ENCODE measurements at regions not wholly inside any gene's neighbourhood (a gene's known extent, or its start where the extent isn't known, plus 50 kb on each side); places are given as distances from the start of the nearest gene placed in this dataset.

- POLR2A ChIA-PET: no interaction called here
Measured at GRCh38 chr15:69636169-69636915, 183.7 kb downstream of the RPLP1 start.

GRCh38 chr15:69637818-69638217 is 185.2 kb downstream of the RPLP1 start:
- intact Hi-C loops (cut with micrococcal nuclease): no loop called here
- Mint-ChIP-seq H3K27ac (ENCODE audit: low read depth, unreplicated experiment) (no peak overlapping the region), H3K4me1 (ENCODE audit: insufficient read depth, unreplicated experiment) (no peaks in the 10 kb centered on the region), H3K9me3 (ENCODE audit: unreplicated experiment) (peaks cover 10% of the 10 kb centered on the region), H3K36me3 (ENCODE audit: insufficient read depth, unreplicated experiment) (no peaks in the 10 kb centered on the region), H3K27me3 (ENCODE audit: insufficient read depth, unreplicated experiment) (peaks cover 98% of the 10 kb centered on the region), H3K4me3 (ENCODE audit: unreplicated experiment) (no peak overlapping the region)
- BruUV-seq (replicated peaks): no TSS peak
- CTCF ChIA-PET: no interaction called here
- DNase-seq (ENCODE audit: unreplicated experiment): no peak
- TF ChIP-seq CTCF (IDR thresholded peaks at IDR 0.05; ENCODE audit: unreplicated experiment): no peak
- POLR2A ChIA-PET: no interaction called here

More at GRCh38 chr15:69636169-69636915, 183.7 kb downstream of the RPLP1 start:
- no peak for DNase-seq (ENCODE audit: unreplicated experiment)
- Mint-ChIP-seq H3K27ac (ENCODE audit: low read depth, unreplicated experiment) (no peak overlapping the region), H3K27me3 (ENCODE audit: insufficient read depth, unreplicated experiment) (peaks cover 100% of the 10 kb centered on the region), H3K9me3 (ENCODE audit: unreplicated experiment) (peaks cover 4% of the 10 kb centered on the region), H3K4me1 (ENCODE audit: insufficient read depth, unreplicated experiment) (no peaks in the 10 kb centered on the region), H3K4me3 (ENCODE audit: unreplicated experiment) (no peak overlapping the region), H3K36me3 (ENCODE audit: insufficient read depth, unreplicated experiment) (no peaks in the 10 kb centered on the region)
- TF ChIP-seq CTCF (IDR thresholded peaks at IDR 0.05; ENCODE audit: unreplicated experiment): no peak
- BruUV-seq (replicated peaks): no TSS peak
- CTCF ChIA-PET: no interaction called here
- intact Hi-C loops (cut with micrococcal nuclease): no loop called here

- TF ChIP-seq CTCF (IDR thresholded peaks at IDR 0.05; ENCODE audit: unreplicated experiment): no peak
- ChIA-PET CTCF (interaction anchor here (0.6 kb wide), 1 partner anchor 250 kb away, joined by 3 read pairs; no protein-coding TSS in a partner anchor), POLR2A (no interaction called here)
- H3K27ac Mint-ChIP-seq (ENCODE audit: low read depth, unreplicated experiment): no peak overlapping the region
- intact Hi-C loops (cut with micrococcal nuclease): no loop called here
- H3K27me3 Mint-ChIP-seq (ENCODE audit: insufficient read depth, unreplicated experiment): peaks cover 83% of the 10 kb centered on the region
- peaks cover 10% of the 10 kb centered on the region for H3K9me3 Mint-ChIP-seq (ENCODE audit: unreplicated experiment)
- H3K4me1 Mint-ChIP-seq (ENCODE audit: insufficient read depth, unreplicated experiment): no peaks in the 10 kb centered on the region
- no TSS peak for BruUV-seq (replicated peaks)
- no peaks in the 10 kb centered on the region for H3K36me3 Mint-ChIP-seq (ENCODE audit: insufficient read depth, unreplicated experiment)
- H3K4me3 Mint-ChIP-seq (ENCODE audit: unreplicated experiment): no peak overlapping the region
- DNase-seq (ENCODE audit: unreplicated experiment): no peak
Measured at GRCh38 chr15:69643476-69643875, 190.9 kb downstream of the RPLP1 start.

- POLR2A ChIA-PET: no interaction called here
- CTCF ChIA-PET: no interaction called here
- no peak for TF ChIP-seq CTCF (IDR thresholded peaks at IDR 0.05; ENCODE audit: unreplicated experiment)
- Mint-ChIP-seq H3K4me3 (ENCODE audit: unreplicated experiment) (no peak overlapping the region), H3K9me3 (ENCODE audit: unreplicated experiment) (peaks cover 10% of the 10 kb centered on the region), H3K36me3 (ENCODE audit: insufficient read depth, unreplicated experiment) (no peaks in the 10 kb centered on the region), H3K27ac (ENCODE audit: low read depth, unreplicated experiment) (no peak overlapping the region), H3K27me3 (ENCODE audit: insufficient read depth, unreplicated experiment) (peaks cover 83% of the 10 kb centered on the region), H3K4me1 (ENCODE audit: insufficient read depth, unreplicated experiment) (no peaks in the 10 kb centered on the region)
- no TSS peak for BruUV-seq (replicated peaks)
- intact Hi-C loops (cut with micrococcal nuclease): no loop called here
- no peak for DNase-seq (ENCODE audit: unreplicated experiment)
Measured at GRCh38 chr15:69643971-69644370, 191.4 kb downstream of the RPLP1 start.
